ENCODE measurements at regions not wholly inside any gene's neighbourhood (a gene's known extent, or its start where the extent isn't known, plus 50 kb on each side); places are given as distances from the start of the nearest gene placed in this dataset.

- DNase-seq (ENCODE audit: low read depth in 1 of 2, low spot score in 1 of 2) = no peak
Observed at GRCh38 chr7:110601710-110602109, 489.2 kb upstream of the LRRN3 start.

GRCh38 chr7:110604206-110604605 is 486.7 kb upstream of the LRRN3 start:
- DNase-seq (ENCODE audit: low read depth in 1 of 2, low spot score in 1 of 2) = no peak

- DNase-seq (ENCODE audit: low read depth in 1 of 2, low spot score in 1 of 2) = no peak
Observed at GRCh38 chr7:110604885-110605284, 486.0 kb upstream of the LRRN3 start.

GRCh38 chr7:110607050-110607857 is 483.7 kb upstream of the LRRN3 start:
- DNase-seq (ENCODE audit: low read depth in 1 of 2, low spot score in 1 of 2) = no peak

GRCh38 chr7:110609336-110609735 is 481.6 kb upstream of the LRRN3 start:
- no peak for DNase-seq (ENCODE audit: low read depth in 1 of 2, low spot score in 1 of 2)

- no peak for DNase-seq (ENCODE audit: low read depth in 1 of 2, low spot score in 1 of 2)
Observed at GRCh38 chr7:110612680-110613079, 478.2 kb upstream of the LRRN3 start.
